Left colon (tissue), 2 donors: ENCODE measurements at regions not wholly inside any gene's neighbourhood (a gene's known extent, or its start where the extent isn't known, plus 50 kb on each side); places are given as distances from the start of the nearest gene placed in this dataset.

ENCODE experiments used
- ATAC-seq: fragments of 200-7000 bp; cut with Tn5 transposase; one replicate; pipeline ENCODE4 v1.9.1; 2020; ENCODE audit warnings: mild to moderate bottlenecking, moderate library complexity
- DNase-seq, 2 donors: peaks; one replicate each; pipeline ENCODE4 v3.0.0-alpha.2; 2020
- intact Hi-C, 2 donors: fragments of 100-400 bp; cut with DNase I in 1 of 2; cut with micrococcal nuclease in 1 of 2; formaldehyde crosslinking; loops; one replicate each; pipeline versions ENCODE4 v1.11.2 to v1.14.0; 2022; cut with DNase I, micrococcal nuclease
- donor health status: DM: no; HTN: no; CAD: no.
- donor health status: DM: yes; HTN: yes; CAD: no.

DNA sequence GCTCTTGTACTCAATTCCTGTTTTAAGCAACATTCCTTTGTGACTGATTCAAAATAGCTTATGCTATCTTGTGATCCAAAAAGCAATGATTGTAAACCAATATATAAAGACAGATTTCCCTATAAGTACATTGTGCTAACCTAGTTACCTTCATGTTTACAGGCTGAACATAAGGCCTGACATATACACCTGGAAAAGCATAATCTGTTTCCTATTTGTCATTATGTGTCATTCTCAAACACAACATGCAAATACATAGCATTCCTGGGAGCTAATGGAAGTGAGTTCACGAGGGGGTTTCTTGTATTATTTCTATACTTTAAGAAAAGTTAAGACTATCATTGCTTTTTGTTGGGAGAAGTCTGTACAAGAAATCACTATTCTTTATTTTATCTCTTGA lies 638.1 kb upstream of the AGA start:
- ATAC-seq, result no peak
- intact Hi-C loops, result no loop called here
- no peak for DNase-seq

DNA sequence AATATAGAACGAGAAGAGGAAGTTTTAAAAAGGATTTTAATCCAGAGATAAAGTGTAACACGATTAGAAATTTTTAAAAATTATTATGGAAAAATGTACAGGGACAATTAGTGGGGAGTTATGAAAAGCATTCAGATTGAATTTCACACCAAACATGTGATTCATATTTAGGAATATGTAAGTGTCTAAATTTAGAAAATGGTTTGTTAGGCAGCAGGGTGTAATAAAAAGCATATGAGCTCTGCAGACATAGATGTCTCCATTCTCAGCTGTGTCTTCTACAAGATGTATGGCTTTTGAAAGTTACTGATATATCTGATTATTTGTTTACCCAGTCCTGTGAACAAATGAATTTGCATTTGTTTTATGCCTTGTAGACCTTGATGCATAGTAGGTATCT lies 638.9 kb upstream of the AGA start:
- intact Hi-C loops, result no loop called here
- no peak for ATAC-seq
- DNase-seq, result no peak

DNA sequence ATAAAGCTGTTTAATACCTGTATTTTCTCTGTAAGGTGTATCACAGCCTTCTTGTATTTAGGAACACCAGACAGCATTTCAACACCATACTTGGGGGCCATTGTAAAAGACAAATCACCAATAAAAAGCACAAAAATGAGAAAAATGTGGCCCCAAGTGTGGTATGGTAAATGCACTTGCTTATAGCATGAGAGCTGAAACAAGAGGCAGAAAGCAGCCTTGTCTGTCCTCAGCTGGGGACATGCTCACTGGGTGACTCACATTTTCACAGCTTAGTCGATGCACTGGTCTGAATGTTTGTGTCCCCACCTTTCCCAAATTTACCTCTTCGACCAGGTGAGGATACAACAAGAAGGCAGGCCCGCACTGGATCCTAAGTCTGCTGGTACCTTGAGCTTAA lies 639.7 kb upstream of the AGA start:
- intact Hi-C loops, result no loop called here
- ATAC-seq (no peak), DNase-seq (no peak)

DNA sequence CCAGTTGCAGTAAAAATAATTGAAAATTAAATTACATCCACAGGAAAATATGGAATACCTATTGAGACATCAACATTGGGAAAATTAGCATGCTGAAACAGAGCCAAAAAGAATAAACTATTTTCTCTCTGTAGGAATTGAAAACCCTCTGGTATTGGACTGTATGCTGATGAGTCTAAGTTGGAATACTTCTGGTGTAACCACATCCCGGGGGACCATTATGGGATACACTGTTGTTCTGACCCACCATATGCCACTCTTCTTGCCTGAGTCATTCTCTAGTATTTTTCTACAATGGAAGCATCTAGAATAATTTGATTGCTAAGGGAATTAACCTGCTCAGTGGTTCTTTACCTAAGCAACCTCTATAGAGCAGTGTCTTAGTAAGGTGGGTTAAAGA lies 640.7 kb upstream of the AGA start:
- ATAC-seq (no peak), DNase-seq (no peak)
- intact Hi-C loops, result no loop called here

DNA sequence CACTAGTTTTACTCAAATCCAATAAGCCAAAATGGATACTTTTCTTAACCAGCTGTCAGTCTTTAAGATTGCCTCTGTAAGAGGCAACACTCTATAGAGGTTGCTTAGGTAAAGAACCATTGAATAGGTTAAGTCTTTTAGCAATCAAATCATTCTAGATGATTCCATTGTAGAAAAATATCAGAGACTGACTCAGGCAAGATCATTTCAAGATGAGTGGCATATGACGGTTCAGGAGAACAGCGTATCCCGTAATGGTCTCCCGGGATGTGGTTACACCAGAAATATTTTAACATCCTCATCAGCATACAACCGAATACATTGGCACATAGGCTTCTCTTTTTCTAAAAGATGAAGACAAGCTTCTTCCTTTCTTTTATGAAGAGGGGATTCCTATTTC lies 641.7 kb upstream of the AGA start:
- intact Hi-C loops, result no loop called here
- ATAC-seq (no peak), DNase-seq (no peak)

DNA sequence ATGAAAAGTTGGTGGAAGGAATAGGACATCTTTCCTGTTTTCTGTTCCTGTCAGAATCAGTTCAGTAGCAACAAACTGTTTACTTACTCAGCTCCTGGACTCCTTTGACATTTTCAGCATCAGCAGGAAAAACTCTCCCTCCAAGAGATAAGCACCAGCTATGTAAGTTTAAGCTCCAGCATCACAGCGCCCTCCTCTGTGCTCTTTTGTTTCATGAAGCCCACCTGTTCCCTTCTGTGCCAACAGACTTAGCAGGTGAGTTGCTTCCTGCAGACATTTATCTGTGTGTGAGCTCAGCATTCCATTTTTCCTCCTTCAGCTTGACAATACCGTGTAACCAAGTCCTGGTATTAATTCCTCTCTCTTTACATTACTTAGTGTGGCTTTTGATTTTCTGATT lies 644.1 kb upstream of the AGA start:
- ATAC-seq (no peak), DNase-seq (no peak)
- intact Hi-C loops, result no loop called here

DNA sequence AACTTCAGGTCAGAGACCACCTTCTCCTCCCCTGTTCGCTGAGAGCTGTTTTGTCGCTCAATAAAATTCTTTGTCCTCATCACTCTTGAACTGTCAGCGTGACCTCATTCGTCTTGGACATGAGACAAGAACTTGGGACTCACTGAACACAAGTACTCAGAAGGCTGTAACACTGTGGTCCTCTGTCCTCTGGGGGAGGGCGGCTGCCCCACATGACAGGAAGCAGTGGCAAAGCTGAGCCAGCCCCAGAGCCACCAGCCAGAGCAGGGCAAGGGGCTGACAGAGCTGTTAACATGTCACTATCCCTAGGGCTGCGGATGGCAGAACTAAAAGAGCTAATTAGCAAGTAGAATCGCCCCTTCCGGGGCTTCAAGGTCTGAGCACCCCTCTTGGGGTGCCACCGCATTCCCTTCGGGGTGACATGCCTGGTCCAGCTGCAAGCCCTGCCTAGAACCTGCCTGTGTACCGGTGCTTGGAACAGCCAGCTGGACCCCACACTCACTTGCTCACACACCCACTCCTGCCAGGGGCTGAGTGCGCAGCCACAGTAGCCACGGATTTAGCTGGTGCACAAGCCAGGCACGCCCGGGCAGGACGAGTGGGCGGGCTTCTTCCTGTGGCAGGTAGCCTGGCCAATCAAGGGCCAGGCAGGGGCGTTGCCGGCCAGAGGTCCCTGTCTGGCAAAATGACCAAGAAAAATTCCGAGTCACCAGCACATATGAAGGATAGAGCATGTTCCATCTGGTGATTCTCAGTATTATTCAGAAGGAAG lies 648.6 kb upstream of the AGA start:
- ATAC-seq (no peak), DNase-seq (no peak)
- intact Hi-C loops, result no loop called here

DNA sequence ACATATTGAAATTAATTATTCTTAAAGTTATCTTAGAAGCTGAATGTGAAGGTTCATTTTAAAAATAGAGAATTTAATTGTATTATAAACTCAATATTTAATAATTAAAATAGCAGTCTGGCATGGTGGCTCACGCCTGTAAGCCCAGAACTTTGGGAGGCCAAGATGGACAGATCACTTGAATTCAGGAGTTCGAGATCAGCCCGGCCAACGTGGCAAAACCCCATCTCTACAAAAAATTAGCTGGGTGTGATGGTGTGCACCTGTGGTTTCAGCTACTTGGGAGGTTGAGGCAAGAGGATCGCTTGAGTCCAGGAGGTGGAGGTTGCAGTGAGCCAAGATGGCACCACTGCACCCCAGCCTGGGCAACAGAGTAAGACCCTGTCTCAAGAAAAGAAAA lies 659.9 kb upstream of the AGA start:
- no peak for ATAC-seq
- intact Hi-C loops, result no loop called here
- DNase-seq, result no peak

DNA sequence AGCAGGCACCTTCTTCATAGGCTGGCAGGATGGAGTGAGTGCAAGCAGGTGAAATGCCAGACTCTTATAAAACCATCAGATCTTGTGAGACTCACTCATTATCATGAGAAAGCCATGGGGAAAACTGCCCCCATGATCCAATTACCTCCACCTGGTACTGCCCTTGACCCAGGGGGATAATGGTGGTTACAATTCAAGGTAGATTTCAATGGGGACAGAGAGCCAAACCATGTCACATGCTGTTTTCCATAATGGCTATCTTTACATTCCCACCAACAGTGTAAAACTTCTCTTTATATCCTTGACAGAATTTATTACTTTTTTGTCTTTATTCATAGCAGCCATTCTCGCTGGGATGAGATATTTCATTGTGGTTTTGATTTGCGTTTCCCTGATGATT lies 663.0 kb upstream of the AGA start:
- DNase-seq (no peak), ATAC-seq (no peak)
- intact Hi-C loops, result no loop called here

DNA sequence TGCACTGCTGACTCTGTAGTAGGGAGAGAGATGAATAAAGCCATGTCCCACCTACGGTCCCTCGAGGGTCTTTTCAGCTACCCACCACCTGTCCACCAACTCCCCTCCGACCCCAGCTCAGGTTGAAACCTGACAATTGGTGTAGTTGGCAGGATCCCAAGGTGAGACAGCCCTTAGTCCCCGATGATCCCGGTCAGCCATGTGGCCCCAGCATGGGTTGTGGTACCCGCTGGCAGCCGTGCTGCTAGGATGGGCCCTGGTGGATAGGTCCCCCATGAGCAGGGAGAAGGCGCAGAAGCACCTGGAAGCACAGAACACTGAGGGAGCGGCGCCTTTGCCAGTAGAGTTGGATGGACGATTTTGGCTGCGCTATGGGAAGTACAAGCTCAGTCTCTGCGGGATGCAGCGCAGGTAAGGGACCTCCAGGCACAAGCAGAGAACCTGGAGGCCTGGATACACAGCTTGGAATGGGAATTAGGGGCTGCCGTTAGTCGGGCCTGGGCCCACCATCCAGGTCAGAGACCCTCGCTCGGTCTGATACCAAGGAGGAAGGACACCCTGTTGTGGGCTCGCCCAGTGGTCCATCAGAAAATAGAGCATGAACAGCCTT lies 694.6 kb upstream of the AGA start:
- intact Hi-C loops, result no loop called here
- DNase-seq, result no peak
- ATAC-seq, result no peak

DNA sequence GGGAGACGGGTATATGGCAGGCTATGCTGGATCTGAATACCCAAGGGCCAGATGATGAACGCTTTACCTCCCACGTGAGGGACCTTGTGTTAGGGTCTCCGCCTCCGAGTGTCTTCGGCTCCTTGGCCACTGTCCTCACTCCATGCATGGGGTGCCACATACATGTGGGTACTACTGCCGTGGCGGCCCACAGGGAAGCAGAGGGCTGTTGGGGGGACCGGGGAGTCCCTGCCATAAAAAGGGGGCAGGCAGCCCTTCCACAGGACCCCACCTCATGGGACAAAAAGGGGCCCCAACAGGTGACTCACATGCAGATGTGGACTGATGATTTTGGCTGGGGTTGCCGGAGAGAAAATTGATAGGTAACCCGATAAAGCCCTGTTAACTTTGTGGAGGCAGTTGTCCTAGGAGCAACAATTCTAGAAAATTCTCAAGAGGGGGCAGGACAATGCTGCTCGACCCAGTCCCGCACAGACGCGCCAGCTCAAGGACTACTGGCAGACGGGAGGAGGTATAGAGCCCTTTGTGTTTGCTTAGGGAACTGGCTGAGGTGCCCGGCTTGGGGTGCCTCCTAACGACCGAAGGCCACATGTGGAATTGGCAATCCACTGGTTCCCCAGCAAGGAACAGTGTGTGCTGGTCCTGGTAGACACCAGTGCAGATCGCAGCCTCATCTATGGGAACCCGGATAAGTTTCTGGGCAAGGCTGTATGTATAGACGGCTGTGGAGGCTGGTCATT lies 695.7 kb upstream of the AGA start:
- ATAC-seq (no peak), DNase-seq (no peak)
- intact Hi-C loops, result no loop called here

DNA sequence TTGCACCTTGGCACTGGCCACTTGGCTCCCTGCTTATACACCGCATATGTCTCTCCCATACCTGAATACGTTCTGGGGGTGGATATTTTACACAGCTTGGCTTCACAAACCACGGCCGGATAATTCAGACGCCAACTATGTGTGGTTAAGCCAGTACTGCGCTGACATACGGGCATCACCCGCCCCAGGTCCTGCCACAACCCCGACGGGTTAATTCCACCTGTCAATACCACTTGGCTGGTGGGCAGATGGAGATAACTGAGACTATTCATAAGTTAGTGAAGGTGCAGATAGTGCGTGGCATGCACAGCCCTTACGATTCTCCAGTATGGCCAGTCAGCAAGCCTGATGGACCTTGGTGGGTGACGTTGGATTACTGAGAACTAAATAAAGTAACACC lies 696.3 kb upstream of the AGA start:
- intact Hi-C loops, result no loop called here
- DNase-seq (no peak), ATAC-seq (no peak)

DNA sequence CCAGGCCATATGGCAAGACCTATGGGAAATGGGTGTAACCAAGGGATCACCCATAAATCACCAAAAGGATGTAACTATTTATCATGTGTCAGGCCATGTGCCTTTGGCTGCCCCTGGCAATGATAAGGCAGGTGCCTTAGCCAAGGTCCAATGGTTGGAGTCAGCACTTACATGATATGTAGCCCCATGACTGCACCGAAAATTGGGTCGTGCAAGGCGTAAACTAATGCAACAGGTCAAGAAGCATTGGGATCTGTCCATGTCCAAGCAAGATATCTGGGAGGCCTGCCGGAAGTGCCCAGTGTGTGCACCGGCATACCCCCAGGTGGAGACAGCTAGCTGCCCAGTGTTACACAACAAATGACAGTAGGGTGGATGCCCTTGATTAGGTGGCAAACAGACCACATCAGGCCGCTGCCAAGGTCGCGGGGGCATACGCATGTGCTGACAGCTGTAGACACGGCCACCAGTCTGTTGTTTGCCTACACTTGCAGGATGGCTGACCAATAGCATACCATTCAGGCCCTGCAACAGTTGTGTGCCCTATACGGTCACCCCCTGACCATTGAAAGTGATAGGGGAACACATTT lies 698.2 kb upstream of the AGA start:
- intact Hi-C loops, result no loop called here
- ATAC-seq (no peak), DNase-seq (no peak)

DNA sequence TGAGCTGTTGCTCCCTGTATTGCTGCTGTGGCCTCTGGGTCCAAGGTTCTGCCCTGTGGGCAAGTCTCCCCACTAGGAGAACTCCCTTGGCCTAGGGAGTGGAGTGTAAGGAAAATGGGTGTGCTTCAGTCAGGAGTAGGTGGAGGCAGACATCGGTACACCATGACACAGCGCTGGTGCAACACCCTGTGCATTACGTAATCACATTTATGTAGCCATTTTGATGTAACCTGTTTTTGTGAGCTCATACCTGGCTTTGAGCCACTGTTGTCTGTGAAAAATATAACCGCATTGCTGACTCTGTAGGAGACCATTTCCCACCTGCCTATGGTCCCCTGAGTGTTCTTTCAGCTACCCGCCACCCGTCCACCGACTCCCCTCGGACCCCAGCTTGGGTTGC lies 700.5 kb upstream of the AGA start:
- DNase-seq (no peak), ATAC-seq (no peak)
- intact Hi-C loops, result no loop called here

DNA sequence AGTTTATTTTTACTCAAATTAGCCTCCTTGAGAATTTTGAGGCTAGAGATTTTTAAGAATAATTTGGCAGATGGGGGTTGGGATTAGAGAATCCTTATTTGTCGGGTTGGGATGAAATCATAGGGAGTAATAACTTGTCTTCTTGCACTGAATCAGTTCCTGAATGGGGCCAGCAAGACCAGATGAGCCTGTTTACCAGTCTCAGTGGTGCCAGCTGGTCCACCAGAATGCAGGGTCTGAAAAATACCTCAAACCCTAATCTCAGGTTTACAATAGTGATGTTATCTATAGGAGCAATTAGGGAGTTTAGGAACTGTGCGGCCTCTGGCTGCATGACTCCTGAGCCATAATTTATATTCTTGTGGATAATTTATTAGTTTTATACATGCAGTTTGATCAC lies 705.9 kb upstream of the AGA start:
- no peak for DNase-seq
- ATAC-seq, result no peak
- intact Hi-C loops, result no loop called here

DNA sequence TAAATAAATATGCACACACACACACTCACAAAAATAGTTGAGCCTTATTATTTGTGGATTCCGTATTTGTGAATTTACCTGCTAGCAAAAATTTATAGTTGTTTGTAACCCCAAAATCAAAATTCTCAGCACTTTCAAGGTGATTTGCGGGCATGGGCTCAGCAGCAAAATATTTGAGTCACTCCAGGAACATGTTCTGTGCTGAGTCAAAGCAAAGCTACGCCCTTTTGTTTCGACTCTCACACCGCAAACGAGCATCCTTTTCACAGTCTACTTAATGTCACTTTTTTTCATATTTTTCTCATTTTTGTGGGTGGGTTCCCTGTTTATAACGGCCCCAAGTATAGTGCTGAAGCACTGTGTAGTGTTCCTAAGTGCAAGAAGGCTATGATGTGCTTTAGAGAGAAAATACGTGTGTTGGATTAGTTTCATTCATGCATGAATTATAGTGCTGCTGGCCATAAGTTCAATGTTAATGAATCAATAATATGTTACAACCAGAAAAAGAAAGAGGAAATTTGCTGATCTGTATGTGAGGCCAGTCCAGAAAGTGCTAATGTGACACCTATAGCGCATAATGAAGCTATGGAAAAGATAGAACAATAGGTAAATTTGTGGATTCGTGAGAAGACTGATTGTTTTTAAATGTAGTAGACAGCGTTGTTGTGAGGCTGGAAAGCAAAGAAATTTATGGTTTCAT lies 723.2 kb upstream of the AGA start:
- intact Hi-C loops, result no loop called here
- no peak for ATAC-seq
- DNase-seq, result no peak

DNA sequence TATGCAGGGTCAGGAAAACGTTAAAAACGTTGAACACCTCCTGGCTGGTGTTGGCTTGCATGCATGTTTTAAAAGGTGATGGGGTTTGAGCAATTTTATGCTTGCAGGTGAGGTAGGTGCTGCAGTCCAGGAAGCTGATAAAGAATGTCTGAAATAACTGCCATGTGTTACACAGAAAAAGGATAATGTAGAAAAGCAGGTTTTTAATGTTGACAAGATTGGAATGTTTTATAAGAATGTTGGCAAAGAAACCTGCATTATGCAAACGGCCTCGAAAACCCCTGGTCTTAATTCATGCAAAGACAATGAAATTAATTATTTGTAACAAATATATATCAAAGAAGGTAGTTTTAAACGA lies 723.7 kb upstream of the AGA start:
- ATAC-seq, result no peak

DNA sequence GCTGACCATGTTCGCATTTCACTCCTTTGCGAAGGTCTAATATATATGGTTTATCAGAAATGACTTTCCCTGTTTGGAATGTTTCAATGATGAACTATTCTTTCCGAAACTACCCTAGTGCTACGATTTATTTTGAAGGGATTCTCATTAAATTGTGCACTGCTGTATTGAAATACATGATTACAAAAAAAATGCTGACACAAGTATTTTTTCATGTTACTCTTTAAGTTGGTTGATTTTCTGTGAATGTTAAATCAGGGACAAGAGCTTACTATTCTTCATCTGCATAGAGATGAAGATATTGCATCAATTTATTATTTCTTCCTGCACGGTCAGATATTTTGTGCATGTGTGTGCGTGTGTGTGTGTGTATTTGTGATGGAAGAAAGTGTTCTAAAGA lies 731.5 kb upstream of the AGA start:
- ATAC-seq (no peak), DNase-seq (no peak)
- intact Hi-C loops, result no loop called here

More for the DNA sequence above, 723.7 kb upstream of the AGA start:
- no peak for DNase-seq
- intact Hi-C loops, result no loop called here

DNA sequence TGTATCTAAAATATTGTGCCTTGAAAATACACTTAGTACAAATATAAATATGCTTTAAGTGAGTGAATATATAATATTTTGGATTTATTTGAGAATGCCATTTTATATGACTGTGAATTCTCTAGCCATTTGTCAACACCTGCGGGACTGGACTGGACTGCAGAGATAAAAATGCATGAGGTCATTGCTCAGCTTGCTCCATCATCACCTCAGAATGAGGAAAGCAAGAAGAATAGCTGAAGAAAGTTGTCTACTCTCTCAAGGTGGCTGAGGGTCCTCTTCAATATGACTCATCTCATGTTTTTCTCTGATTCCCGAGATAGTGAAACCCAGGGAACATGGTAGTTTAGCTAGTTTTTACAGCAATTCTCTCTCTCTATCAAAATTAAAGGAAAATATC lies 732.5 kb upstream of the AGA start:
- intact Hi-C loops, result no loop called here
- ATAC-seq (no peak), DNase-seq (no peak)

DNA sequence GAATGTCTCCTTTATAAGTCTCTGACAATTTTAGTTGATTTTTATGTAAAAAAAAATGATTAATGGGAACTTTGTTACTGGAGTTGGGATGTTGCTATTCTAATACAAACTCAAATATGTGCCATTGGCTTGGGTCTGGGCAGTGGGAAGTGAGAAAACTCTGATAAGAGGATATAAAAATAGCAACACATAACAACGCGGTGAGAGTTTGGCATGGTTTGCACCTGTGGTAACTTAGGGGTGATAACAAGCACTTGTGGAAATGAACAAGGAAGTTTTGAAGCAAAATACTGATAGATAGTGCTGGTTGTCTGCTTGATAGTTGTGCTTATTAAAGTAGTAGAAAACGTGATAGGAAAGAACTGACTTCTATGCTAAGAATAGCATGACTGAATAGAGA lies 743.3 kb upstream of the AGA start:
- DNase-seq, result no peak
- ATAC-seq, result no peak
- intact Hi-C loops, result no loop called here
